Esophagus muscularis mucosa (tissue), 4 donors: ENCODE measurements at regions not wholly inside any gene's neighbourhood (a gene's known extent, or its start where the extent isn't known, plus 50 kb on each side); places are given as distances from the start of the nearest gene placed in this dataset.

ENCODE experiments used
- DNase-seq: peaks from one replicate; pipeline ENCODE4 v3.0.0-alpha.2; 2017; ENCODE audit errors: extremely low spot score
- H3K27ac ChIP-seq, 4 donors: fragments of 200-600 bp; sonication (generic); replicated peaks in 1 of 4; 1 replicate in 3 of 4; 2 replicates in 1 of 4; pipeline ENCODE4 v1.5.1; 2016 to 2019; ENCODE audit warnings: mild to moderate bottlenecking in 1 of 4
- H3K27me3 ChIP-seq, 4 donors: fragments of 200-600 bp; sonication (generic); one replicate each; pipeline versions ENCODE4 v1.5.1 to v1.6.0; 2016 to 2019
- H3K36me3 ChIP-seq, 4 donors: fragments of 200-600 bp; sonication (generic); one replicate each; pipeline ENCODE4 v1.5.1; 2016 to 2019
- H3K4me1 ChIP-seq, 4 donors: fragments of 200-600 bp; sonication (generic); one replicate each; pipeline ENCODE4 v1.5.1; 2016 to 2019
- H3K4me3 ChIP-seq, 4 donors: fragments of 200-600 bp; sonication (generic); 1 replicate in 2 of 4; 2 replicates in 2 of 4; pipeline ENCODE4 v1.5.1; 2016 to 2019; ENCODE audit warnings: mild to moderate bottlenecking in 4 of 4, moderate library complexity in 1 of 4
- H3K9me3 ChIP-seq, 4 donors: fragments of 200-600 bp; sonication (generic); 1 replicate in 3 of 4; 2 replicates in 1 of 4; pipeline ENCODE4 v1.5.1; 2016 to 2019
- EP300 ChIP-seq: sonication (generic); formaldehyde crosslinking; IDR thresholded peaks from one replicate; pipeline ENCODE4 v1.6.1; 2017; ENCODE audit warnings: antibody characterized with exemption
- POLR2A ChIP-seq: fragments of 450-650 bp; IDR thresholded peaks from one replicate; pipeline ENCODE4 v1.6.1; 2017; ENCODE audit warnings: antibody characterized with exemption, moderate library complexity, mild to moderate bottlenecking, low read depth
- POLR2AphosphoS5 ChIP-seq, 2 donors: sonication (generic); formaldehyde crosslinking; IDR thresholded peaks; one replicate each; pipeline ENCODE4 v1.6.1; 2017; ENCODE audit warnings: antibody characterized with exemption in 2 of 2
- WGBS: methylation state at CpG from one replicate; pipeline ENCODE4 v1.1.5; 2018; 5-methylcytosine and 5-hydroxymethylcytosine counted together
- intact Hi-C: fragments of 100-400 bp; cut with DNase I; formaldehyde crosslinking; loops from one replicate; pipeline ENCODE4 v1.15.1; 2023
- TF ChIP-seq, protein P1 (sequence below), 3 experiments: fragments of 200-600 bp in 2 of 3; fragments of 450-650 bp in 1 of 3; sonication (generic) in 2 of 3; IDR thresholded peaks; one replicate each; pipeline ENCODE4 v1.5.1; 2017 to 2019; ENCODE audit warnings: antibody characterized with exemption in 3 of 3, mild to moderate bottlenecking in 2 of 3, moderate library complexity in 1 of 3

GRCh38 chr10:93175490-93175889 lies 101.8 kb downstream of the CYP26A1 start:
- DNase-seq, result no peak
- WGBS, result 75% methylated on average over 6 of the region's 6 CpGs
- Histone ChIP-seq H3K36me3 (no peaks in the 10 kb centered on the region), H3K4me1 (no peaks in the 10 kb centered on the region), H3K27ac (no peak overlapping the region), H3K9me3 (peaks cover 0 to 11% (median 3%) of the 10 kb centered on the region in 4 donors), H3K4me3 (no peak overlapping the region), H3K27me3 (no peaks in the 10 kb centered on the region)
- intact Hi-C loops, result no loop called here
- TF ChIP-seq POLR2A (no peak), POLR2AphosphoS5 (IDR thresholded peaks at IDR 0.05) (no peak), EP300 (no peak)
- TF ChIP-seq, protein P1, sequence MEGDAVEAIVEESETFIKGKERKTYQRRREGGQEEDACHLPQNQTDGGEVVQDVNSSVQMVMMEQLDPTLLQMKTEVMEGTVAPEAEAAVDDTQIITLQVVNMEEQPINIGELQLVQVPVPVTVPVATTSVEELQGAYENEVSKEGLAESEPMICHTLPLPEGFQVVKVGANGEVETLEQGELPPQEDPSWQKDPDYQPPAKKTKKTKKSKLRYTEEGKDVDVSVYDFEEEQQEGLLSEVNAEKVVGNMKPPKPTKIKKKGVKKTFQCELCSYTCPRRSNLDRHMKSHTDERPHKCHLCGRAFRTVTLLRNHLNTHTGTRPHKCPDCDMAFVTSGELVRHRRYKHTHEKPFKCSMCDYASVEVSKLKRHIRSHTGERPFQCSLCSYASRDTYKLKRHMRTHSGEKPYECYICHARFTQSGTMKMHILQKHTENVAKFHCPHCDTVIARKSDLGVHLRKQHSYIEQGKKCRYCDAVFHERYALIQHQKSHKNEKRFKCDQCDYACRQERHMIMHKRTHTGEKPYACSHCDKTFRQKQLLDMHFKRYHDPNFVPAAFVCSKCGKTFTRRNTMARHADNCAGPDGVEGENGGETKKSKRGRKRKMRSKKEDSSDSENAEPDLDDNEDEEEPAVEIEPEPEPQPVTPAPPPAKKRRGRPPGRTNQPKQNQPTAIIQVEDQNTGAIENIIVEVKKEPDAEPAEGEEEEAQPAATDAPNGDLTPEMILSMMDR (IDR thresholded peaks at IDR 0.05), result no peak

DNA sequence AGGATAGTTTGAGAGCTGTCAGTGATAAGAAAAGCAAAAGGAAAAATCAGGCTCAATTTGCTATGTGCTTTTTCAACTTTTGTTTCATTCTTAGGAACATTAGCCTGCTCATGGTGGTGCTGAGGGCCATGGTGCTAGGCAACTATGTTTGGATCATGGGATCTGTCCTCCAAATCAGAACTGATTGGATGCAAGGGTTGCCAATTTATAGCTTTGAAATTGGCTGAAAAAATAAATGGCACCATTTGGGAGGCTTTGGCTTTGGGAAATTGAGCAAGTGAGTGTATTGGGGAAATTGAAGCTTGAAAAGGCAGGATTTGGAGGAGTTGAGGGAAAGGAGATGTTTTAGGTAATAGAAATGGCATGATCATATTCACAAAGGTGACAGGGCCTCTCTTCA lies 103.8 kb downstream of the CYP26A1 start:
- H3K4me3 ChIP-seq, result no peak overlapping the region
- no peak for TF ChIP-seq POLR2A
- intact Hi-C loops, result no loop called here
- H3K9me3 ChIP-seq, result no peaks in the 10 kb centered on the region
- no peaks in the 10 kb centered on the region for H3K27me3 ChIP-seq
- no peaks in the 10 kb centered on the region for H3K4me1 ChIP-seq
- H3K36me3 ChIP-seq, result no peaks in the 10 kb centered on the region
- no peak for DNase-seq
- no peak overlapping the region for H3K27ac ChIP-seq

DNA sequence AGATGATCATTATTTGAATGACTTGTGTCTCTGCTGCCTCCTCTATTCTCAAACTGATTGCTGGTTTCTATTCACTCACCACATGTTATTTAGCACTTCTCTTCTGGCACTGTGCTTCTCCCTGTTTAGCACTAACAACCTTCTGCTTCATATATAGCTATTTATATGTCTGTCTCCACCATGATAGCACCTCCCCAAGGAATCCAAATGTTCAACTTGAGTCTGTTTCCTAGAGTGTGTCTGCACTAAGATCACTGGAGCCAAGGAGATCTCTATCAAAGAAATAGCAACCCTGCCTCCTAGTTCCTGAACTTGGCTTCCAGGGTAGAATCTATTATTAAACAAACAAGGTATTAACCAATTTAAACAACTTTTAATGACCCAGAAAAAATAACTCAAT lies 104.5 kb downstream of the CYP26A1 start:
- Histone ChIP-seq H3K4me3 (no peak overlapping the region), H3K27me3 (no peaks in the 10 kb centered on the region)
- intact Hi-C loops, result no loop called here

DNA sequence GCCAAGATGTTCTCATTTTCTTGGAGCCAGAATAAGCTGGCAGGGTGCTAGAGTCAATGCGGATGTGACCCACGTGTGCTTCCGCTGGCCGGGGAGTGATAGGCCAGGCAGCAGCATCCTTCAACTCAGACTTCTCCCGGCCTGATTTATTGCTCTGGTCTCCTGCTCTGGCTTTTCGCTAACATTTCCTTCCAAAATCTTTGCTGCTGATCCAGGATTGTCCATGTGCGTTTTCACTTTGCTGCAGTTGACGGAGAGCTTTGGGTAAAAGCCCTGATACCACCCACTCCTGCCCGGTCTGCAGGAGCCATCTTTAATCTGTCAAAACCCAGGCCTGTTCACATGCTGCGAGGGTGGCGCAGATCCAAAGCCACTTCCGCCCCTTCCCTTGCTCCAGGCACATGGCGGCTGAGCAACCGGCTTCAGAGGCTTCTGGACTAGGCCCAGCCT lies 106.8 kb downstream of the CYP26A1 start:
- intact Hi-C loops, result no loop called here
- H3K27me3 ChIP-seq, result no peaks in the 10 kb centered on the region
- TF ChIP-seq POLR2A (no peak), EP300 (no peak), POLR2AphosphoS5 (IDR thresholded peaks at IDR 0.05) (no peak)
- TF ChIP-seq, protein P1 (IDR thresholded peaks at IDR 0.05), result no peak
- H3K4me3 ChIP-seq, result no peak overlapping the region
- H3K9me3 ChIP-seq, result no peaks in the 10 kb centered on the region
- no peak for DNase-seq
- no peaks in the 10 kb centered on the region for H3K4me1 ChIP-seq
- H3K27ac ChIP-seq, result no peak overlapping the region
- no peaks in the 10 kb centered on the region for H3K36me3 ChIP-seq
- WGBS, result 55% methylated on average over 14 of the region's 14 CpGs

More for the DNA sequence above, 104.5 kb downstream of the CYP26A1 start:
- H3K27ac ChIP-seq, result no peak overlapping the region
- TF ChIP-seq POLR2A (no peak), EP300 (no peak), POLR2AphosphoS5 (IDR thresholded peaks at IDR 0.05) (no peak)
- TF ChIP-seq, protein P1 (IDR thresholded peaks at IDR 0.05), result no peak
- no peaks in the 10 kb centered on the region for H3K36me3 ChIP-seq
- no peaks in the 10 kb centered on the region for H3K4me1 ChIP-seq
- DNase-seq, result no peak
- no peaks in the 10 kb centered on the region for H3K9me3 ChIP-seq

DNA sequence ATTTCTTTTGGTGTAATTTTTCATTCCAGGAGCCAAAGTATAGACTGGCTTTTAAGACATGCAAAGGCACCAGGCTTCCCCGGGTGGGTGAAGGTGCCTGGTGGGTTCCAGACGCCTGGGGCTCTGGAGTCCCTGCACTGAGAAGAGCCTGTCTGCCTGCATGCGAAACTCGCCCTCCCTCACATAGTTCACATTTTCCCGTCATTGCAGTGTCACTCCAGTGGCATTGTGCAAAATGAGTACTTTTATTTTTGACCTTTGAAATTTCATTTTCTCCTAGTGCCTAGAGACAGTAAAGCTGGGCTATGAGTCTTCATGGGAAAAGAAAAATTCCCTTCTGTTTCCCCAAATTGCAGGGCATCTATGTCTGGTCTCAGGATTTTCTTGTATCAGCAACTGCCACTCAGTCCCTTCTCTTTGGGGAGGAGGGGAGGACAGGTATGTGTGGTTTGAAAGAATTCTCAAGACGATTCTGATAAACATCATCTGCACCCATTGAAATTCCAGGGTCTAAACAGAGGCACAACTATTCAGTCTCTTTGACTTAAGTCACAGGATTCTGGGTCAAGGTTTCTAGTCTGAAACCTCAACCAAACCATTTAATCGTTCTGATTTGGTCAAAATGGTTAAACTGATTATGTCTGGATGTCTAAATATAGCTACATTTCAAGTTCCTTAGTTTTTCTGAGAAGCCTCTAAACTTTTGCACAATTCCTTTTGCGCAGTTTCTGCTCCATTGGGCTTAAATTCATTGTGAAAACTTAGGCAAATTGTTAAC lies 107.8 kb downstream of the CYP26A1 start:
- TF ChIP-seq, protein P1 (IDR thresholded peaks at IDR 0.05), result no peak
- Histone ChIP-seq H3K36me3 (no peaks in the 10 kb centered on the region), H3K9me3 (no peaks in the 10 kb centered on the region), H3K4me1 (no peaks in the 10 kb centered on the region), H3K4me3 (no peak overlapping the region), H3K27ac (no peak overlapping the region), H3K27me3 (no peaks in the 10 kb centered on the region)
- WGBS, result 79% methylated on average over 8 of the region's 8 CpGs
- intact Hi-C loops, result no loop called here
- DNase-seq, result no peak
